Mesodermal cell (in vitro differentiated cells): ENCODE measurements at regions not wholly inside any gene's neighbourhood (a gene's known extent, or its start where the extent isn't known, plus 50 kb on each side); places are given as distances from the start of the nearest gene placed in this dataset.
"Not testable (repeated sequence)": the region's sequence is repeated elsewhere in the genome, so short reads cannot be mapped to it uniquely, and the experiment has no call there.

Experiments
- H3K27ac ChIP-seq: 2 replicates; pipeline ENCODE4 v1.7.0; 2013; ENCODE audit warnings: mild to moderate bottlenecking, low read depth, low read length, moderate library complexity; ENCODE audit not compliant: severe bottlenecking
- H3K36me3 ChIP-seq: 2 replicates; pipeline ENCODE4 v1.7.1; 2013; ENCODE audit warnings: mild to moderate bottlenecking, low read length, moderate library complexity; ENCODE audit not compliant: control insufficient read depth, insufficient read depth
- H3K4me1 ChIP-seq: one replicate; pipeline ENCODE4 v1.7.1; 2013; ENCODE audit warnings: mild to moderate bottlenecking, low read length; ENCODE audit not compliant: insufficient read depth, control insufficient read depth, poor library complexity, severe bottlenecking
- H3K4me3 ChIP-seq: 2 replicates; pipeline ENCODE4 v1.7.0; 2013; ENCODE audit warnings: low read length, control low read depth, mild to moderate bottlenecking; ENCODE audit not compliant: insufficient read depth, poor library complexity, severe bottlenecking; ENCODE audit errors: extremely low read depth
- H3K9me3 ChIP-seq: 2 replicates; pipeline ENCODE4 v1.7.1; 2013; ENCODE audit warnings: mild to moderate bottlenecking, low read length, moderate library complexity; ENCODE audit not compliant: control insufficient read depth
- WGBS, 2 experiments: methylation state at CpG; one replicate each; pipeline ENCODE4 v1.1.5; 2013; ENCODE audit warnings: missing lambda C conversion rate in 2 of 2; ENCODE audit not compliant: insufficient coverage in 2 of 2; 5-methylcytosine and 5-hydroxymethylcytosine counted together

DNA sequence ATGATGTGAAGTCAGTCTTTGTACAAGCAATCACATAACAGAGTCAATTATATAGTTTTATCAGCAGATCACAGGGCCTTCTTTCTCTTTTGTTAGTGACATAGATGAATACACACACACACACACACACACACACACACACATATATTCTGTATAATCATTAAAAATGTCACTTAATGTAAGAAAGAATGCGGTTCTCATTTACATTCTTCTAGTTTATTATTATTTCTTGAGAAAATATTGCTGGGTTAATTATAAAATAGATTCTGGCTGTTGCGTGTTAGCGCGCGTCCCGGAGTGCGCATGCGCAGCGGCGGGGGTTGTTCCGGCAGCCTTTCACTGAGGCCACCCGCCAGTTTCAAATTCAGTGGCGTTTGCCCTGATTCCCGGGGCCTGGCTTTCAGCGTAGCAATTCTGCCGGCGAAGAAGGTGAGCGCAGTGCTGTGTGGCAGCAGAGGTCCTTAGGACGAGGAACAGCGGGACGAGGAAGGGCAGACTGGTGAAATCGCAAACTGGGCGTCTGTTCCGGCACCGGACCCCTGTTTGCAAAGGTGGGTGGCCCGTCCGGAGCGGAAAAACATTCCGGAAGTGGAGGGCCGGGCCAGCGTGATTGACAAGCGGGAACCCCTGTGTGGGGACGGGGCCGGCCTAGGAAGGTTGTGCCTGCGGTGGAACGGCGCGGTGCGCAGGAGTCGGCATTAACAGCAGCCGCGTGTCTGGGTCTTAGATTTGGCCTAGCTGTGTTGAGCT lies 75.3 kb upstream of the PZP start:
- peak overlapping the region; percentile 24 for H3K4me3 ChIP-seq
- WGBS, 2 experiments, result no CpG with 5 or more reads among the region's 42 CpGs
- not testable (repeated sequence) for H3K27ac ChIP-seq, H3K36me3 ChIP-seq, H3K4me1 ChIP-seq, H3K9me3 ChIP-seq

DNA sequence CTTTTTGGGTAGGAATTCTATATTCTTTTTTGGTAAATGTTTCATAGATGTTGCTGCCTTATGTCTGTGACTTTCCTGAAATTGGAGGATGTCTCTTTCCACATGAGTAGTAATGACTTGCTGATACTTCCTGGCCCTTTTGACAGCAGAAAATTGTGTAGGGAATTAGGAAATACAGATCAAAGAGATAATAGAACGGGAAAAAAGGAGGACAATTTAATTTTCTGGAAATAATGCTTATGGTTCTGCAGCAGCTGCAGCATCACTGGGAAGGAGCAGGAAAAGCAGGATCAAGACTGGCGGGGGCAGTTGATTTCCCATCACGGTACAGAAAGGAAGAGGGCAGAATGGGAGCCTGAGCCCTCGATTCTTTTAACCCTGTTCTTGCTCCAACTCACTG lies 68.8 kb upstream of the PZP start:
- H3K4me1 ChIP-seq, result no peaks in the 10 kb centered on the region
- 84 to 90% methylated on average over 2 to 4 of the region's 4 CpGs for WGBS, 2 experiments
- H3K27ac ChIP-seq, result no peak overlapping the region
- no peaks in the 10 kb centered on the region for H3K9me3 ChIP-seq
- H3K4me3 ChIP-seq, result no peak overlapping the region
- no peaks in the 10 kb centered on the region for H3K36me3 ChIP-seq

DNA sequence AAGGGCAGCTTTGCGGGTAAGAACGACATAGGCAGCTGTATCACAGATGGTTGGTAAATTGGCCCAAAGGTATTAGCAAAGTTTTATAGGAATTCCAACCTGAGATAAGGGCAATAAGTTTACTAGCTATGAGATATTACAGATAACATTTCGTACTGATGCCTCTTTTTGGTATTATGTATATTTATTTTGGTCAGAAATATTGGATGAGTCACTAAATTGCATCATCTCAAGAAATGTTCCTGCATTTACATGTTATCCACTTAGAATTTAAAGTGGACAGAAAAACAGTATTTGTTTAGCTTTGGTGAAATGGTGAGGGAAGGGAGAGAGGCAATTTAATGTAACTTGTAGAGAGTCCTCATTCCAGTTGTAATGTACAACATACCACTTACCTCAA lies 65.1 kb upstream of the PZP start:
- Histone ChIP-seq H3K4me3 (no peak overlapping the region), H3K9me3 (no peaks in the 10 kb centered on the region), H3K27ac (no peak overlapping the region), H3K36me3 (no peaks in the 10 kb centered on the region), H3K4me1 (no peaks in the 10 kb centered on the region)
- WGBS, 2 experiments, result 100% methylated on average over 2 of the region's 3 CpGs; no CpG with 5 or more reads in 1 of the 2 experiments

DNA sequence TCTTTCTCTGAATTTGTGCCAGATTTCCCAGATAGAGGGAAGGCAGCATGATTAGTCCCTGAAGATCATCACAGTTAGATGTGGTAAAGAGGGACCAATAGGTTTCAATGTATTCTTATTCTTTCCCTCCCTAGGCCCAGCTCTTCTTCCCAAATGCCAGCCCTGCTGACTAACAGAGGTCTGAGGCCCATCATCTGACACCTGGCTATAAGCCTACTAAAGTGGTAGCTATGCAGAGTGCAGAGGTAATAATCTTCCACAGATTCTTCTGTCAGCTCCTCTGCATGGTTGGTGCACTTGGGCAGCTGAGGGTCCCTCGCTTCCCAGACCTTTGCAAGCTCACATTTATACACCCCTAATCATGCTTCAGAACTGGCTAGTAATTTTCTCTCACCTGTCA lies 63.7 kb upstream of the PZP start:
- WGBS, 2 experiments, result 73 to 100% methylated on average over 1 of the region's 1 CpG
- Histone ChIP-seq H3K4me1 (no peaks in the 10 kb centered on the region), H3K4me3 (no peak overlapping the region), H3K36me3 (no peaks in the 10 kb centered on the region), H3K9me3 (no peaks in the 10 kb centered on the region), H3K27ac (no peak overlapping the region)

DNA sequence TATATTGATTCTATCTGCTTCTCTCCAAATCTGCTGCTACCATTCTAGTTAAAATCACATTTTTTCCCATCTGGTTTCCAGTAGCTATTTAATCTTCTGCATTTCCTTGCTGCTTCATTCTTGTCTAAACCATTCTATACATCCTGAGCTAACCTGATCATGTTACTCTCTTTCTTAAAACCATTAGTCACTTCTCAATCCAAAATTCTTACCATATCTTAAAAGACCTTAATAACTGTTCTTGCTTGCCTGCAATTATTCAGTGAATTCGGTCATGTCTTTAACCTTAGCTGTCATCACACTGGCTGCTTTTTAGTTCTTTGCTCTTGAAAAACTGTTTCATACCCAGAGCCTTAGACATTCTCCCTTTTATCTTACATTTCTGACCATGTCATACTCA lies 56.4 kb upstream of the PZP start:
- Histone ChIP-seq H3K9me3 (no peaks in the 10 kb centered on the region), H3K36me3 (no peaks in the 10 kb centered on the region), H3K4me1 (no peaks in the 10 kb centered on the region), H3K27ac (no peak overlapping the region), H3K4me3 (no peak overlapping the region)
- 82 to 88% methylated on average over 1 of the region's 1 CpG for WGBS, 2 experiments

DNA sequence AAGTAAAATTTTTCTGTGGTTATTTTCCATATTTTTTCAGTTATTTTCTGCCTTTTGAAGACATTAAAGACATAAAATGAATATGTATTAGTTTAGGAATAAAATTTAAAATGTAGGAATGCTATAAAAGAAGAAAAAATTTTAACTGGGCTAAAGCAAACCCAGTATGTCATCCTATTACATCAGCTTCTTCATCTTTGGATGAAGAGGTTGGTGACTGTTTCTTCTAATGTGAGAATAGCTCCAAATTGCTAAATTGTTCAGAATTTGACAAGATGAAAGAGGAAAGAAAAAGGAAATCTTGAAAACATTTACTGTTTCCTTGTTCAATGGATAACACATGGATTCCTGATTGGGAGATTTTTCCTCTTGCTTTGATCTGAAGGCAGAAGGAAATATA lies 52.7 kb upstream of the PZP start:
- H3K27ac ChIP-seq, result no peak overlapping the region
- H3K36me3 ChIP-seq, result no peaks in the 10 kb centered on the region
- H3K4me3 ChIP-seq, result no peak overlapping the region
- H3K9me3 ChIP-seq, result no peaks in the 10 kb centered on the region
- H3K4me1 ChIP-seq, result no peaks in the 10 kb centered on the region

DNA sequence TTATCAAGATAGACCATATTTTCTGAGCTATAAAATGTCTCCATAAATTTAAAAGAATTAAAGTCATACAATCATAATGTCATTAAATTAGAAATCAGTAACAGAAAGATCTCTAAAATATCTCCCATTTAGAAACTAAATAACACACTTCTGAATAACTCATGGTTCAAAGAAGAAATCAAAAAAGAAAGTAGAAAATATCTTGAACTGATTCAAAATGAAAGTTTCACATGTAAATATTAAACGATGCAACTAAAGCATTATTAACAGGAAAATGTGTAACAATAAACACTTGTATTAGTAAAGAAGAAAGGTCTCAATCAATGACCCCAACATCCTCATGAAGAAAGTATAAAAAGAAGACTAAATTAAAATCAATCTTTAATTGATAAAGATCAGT lies 50.5 kb upstream of the PZP start:
- Histone ChIP-seq H3K4me3 (no peak overlapping the region), H3K27ac (no peak overlapping the region), H3K9me3 (no peaks in the 10 kb centered on the region), H3K4me1 (no peaks in the 10 kb centered on the region), H3K36me3 (no peaks in the 10 kb centered on the region)
- WGBS, 2 experiments, result no CpG with 5 or more reads among the region's 1 CpG
